K562 (cell line): ENCODE measurements at regions not wholly inside any gene's neighbourhood (a gene's known extent, or its start where the extent isn't known, plus 50 kb on each side); places are given as distances from the start of the nearest gene placed in this dataset.

ENCODE experiments used
- ATAC-seq: fragments of 200-7000 bp; cut with Tn5 transposase; 3 replicates; pipeline ENCODE4 v1.9.1; 2020; ENCODE audit warnings: moderate library complexity
- BruUV-seq: library from RNA; stranded (reverse); fragments of 400-500 nt; replicated peaks from 2 replicates; lab custom pipeline; 2021; lab: Mats Ljungman, UMichigan
- CTCF ChIA-PET: fragments of 300-600 bp; formaldehyde crosslinking; extraction: SDS; loops from one replicate; lab custom pipeline; 2021; ENCODE audit warnings: low intra/inter-chr PET ratio; lab: Yijun Ruan, JAX
- POLR2A ChIA-PET: fragments of 300-600, 350-650 bp; sonication (Branson Sonifier 250); formaldehyde crosslinking; extraction: SDS; loops from one replicate; lab custom pipeline; 2021; ENCODE audit warnings: antibody characterized with exemption, inconsistent platforms; lab: Yijun Ruan, JAX
- DNase-seq, 4 experiments: peaks; one replicate each; pipeline versions ENCODE4 v3.0.0 to v3.0.0-alpha.2; 2011 to 2018; ENCODE audit warnings: low spot score in 3 of 4, mixed read lengths in 3 of 4; ENCODE audit errors: extremely low read depth in 1 of 4
- FAIRE-seq: peaks from 2 replicates; lab custom pipeline; 2011; peaks lifted over from hg19 to GRCh38; lab: Jason Lieb, UNC
- H2AFZ ChIP-seq: 2 replicates; pipeline ENCODE4 v1.6.0; 2011; ENCODE audit warnings: low read depth, low read length, control low read depth, inconsistent platforms
- H3K27ac ChIP-seq: fragments of 200-600 bp; 3 replicates; pipeline ENCODE4 v1.8.0; 2011; ENCODE audit warnings: low read depth, mild to moderate bottlenecking, control low read depth, inconsistent platforms, low read length, moderate library complexity, mixed read lengths; ENCODE audit errors: extremely low read depth
- H3K27me3 ChIP-seq, 2 experiments: fragments of 300-600 bp in 1 of 2; 2 replicates in 1 of 2; 3 replicates in 1 of 2; pipeline versions ENCODE4 v1.6.0 to v1.8.0; 2011; ENCODE audit warnings: inconsistent platforms in 2 of 2, low read length in 2 of 2, mild to moderate bottlenecking in 1 of 2, mixed read lengths in 1 of 2, moderate library complexity in 1 of 2; ENCODE audit not compliant: control insufficient read depth in 2 of 2, insufficient read depth in 2 of 2
- H3K36me3 ChIP-seq: fragments of 300-600 bp; 3 replicates; pipeline ENCODE4 v1.8.0; 2011; ENCODE audit warnings: mild to moderate bottlenecking, low read length, inconsistent platforms; ENCODE audit not compliant: control insufficient read depth, insufficient read depth
- H3K4me1 ChIP-seq, 2 experiments: fragments of 200-600 bp in 1 of 2; replicated peaks in 1 of 2; 2 replicates in 1 of 2; 3 replicates in 1 of 2; pipeline versions ENCODE4 v1.5.1 to v1.8.0; 2011; ENCODE audit warnings: inconsistent platforms in 2 of 2, low read length in 2 of 2, mild to moderate bottlenecking in 1 of 2, mixed read lengths in 1 of 2, moderate library complexity in 1 of 2; ENCODE audit not compliant: control insufficient read depth in 2 of 2, insufficient read depth in 2 of 2
- H3K4me2 ChIP-seq: 2 replicates; pipeline ENCODE4 v1.6.1; 2011; ENCODE audit warnings: low read length, control low read depth, inconsistent platforms, mixed read lengths; ENCODE audit not compliant: insufficient read depth
- H3K4me3 ChIP-seq: fragments of 200-600 bp; sonication (generic), shearing (Covaris generic); 2 replicates; pipeline ENCODE4 v1.5.1; 2016; ENCODE audit warnings: control low read depth, inconsistent platforms
- H3K79me2 ChIP-seq: fragments of 200-600 bp; 3 replicates; pipeline ENCODE4 v1.8.0; 2011; ENCODE audit warnings: low read length, inconsistent platforms; ENCODE audit not compliant: control insufficient read depth, insufficient read depth
- H3K9ac ChIP-seq, 2 experiments: 2 replicates each; pipeline versions ENCODE4 v1.6.0 to v1.6.1; 2011; ENCODE audit warnings: low read depth in 2 of 2, low read length in 2 of 2, control low read depth in 1 of 2, inconsistent platforms in 1 of 2, mild to moderate bottlenecking in 1 of 2, mixed read lengths in 1 of 2; ENCODE audit not compliant: insufficient read depth in 1 of 2
- H3K9me1 ChIP-seq: one replicate; pipeline ENCODE4 v1.6.0; 2011; ENCODE audit warnings: inconsistent platforms, mild to moderate bottlenecking, low read length, moderate library complexity; ENCODE audit not compliant: control insufficient read depth, insufficient read depth
- H3K9me3 ChIP-seq: replicated peaks from 2 replicates; pipeline ENCODE4 v1.5.1; 2011; ENCODE audit warnings: low read depth, low read length, inconsistent platforms; ENCODE audit not compliant: control insufficient read depth, insufficient read depth
- H4K20me1 ChIP-seq: replicated peaks from 2 replicates; pipeline ENCODE4 v1.6.1; 2011; ENCODE audit warnings: low read length, inconsistent platforms, mixed read lengths; ENCODE audit not compliant: control insufficient read depth, insufficient read depth
- SMAD4 ChIP-seq: fragments of 250-450 bp; sonication (Bioruptor Pico); conservative IDR thresholded peaks from 2 replicates; pipeline ENCODE4 v1.8.0; 2021; ENCODE audit warnings: inconsistent platforms, mild to moderate bottlenecking, moderate library complexity
- ZFP36 ChIP-seq: fragments of 150-350 bp; IDR thresholded peaks from 2 replicates; pipeline ENCODE4 v1.6.1; 2018; ENCODE audit warnings: low read length, low read depth; ENCODE audit not compliant: partially characterized antibody
- ZKSCAN8 ChIP-seq: fragments of 200-800 bp; sonication (Bioruptor generic); IDR thresholded peaks from 2 replicates; pipeline ENCODE4 v1.6.1; 2016; ENCODE audit warnings: missing genetic modification characterization, missing compliant biosample characterization
- ZNF3 ChIP-seq: fragments of 250-450 bp; sonication (Bioruptor Pico); IDR thresholded peaks from 2 replicates; pipeline ENCODE4 v1.5.0; 2021; ENCODE audit warnings: mild to moderate bottlenecking, moderate library complexity
- WGBS: fragments of 100-300 bp; shearing (Covaris generic); methylation state at CpG from one replicate; pipeline ENCODE4 v1.1.6; 2016; ENCODE audit warnings: low coverage, mixed read lengths; ENCODE audit not compliant: insufficient coverage; ENCODE audit errors: missing lambda C conversion rate; 5-methylcytosine and 5-hydroxymethylcytosine counted together
- in situ Hi-C: fragments of 300-500 bp; cut with MboI; formaldehyde crosslinking; loops from 4 replicates; pipeline ENCODE4 v1.15.0; 2018; ENCODE audit warnings: inconsistent platforms, mixed read lengths
- intact Hi-C: fragments of 100-400 bp; cut with micrococcal nuclease; formaldehyde crosslinking; loops from 2 replicates; pipeline ENCODE4 v1.14.2; 2022
- TF ChIP-seq, protein P1 (sequence below): fragments of 250-450 bp; sonication (Bioruptor Pico); IDR thresholded peaks from 2 replicates; pipeline ENCODE4 v1.6.1; 2021; ENCODE audit warnings: mild to moderate bottlenecking
- TF ChIP-seq, protein P2 (sequence below): fragments of 250-450 bp; sonication (Bioruptor Pico); IDR thresholded peaks from 2 replicates; pipeline ENCODE4 v1.4.0; 2020
- TF ChIP-seq, protein P3 (sequence below): IDR thresholded peaks from 3 replicates; pipeline ENCODE4 v1.6.1; 2011; ENCODE audit warnings: borderline replicate concordance, mild to moderate bottlenecking; ENCODE audit not compliant: insufficient read length, insufficient read depth

DNA sequence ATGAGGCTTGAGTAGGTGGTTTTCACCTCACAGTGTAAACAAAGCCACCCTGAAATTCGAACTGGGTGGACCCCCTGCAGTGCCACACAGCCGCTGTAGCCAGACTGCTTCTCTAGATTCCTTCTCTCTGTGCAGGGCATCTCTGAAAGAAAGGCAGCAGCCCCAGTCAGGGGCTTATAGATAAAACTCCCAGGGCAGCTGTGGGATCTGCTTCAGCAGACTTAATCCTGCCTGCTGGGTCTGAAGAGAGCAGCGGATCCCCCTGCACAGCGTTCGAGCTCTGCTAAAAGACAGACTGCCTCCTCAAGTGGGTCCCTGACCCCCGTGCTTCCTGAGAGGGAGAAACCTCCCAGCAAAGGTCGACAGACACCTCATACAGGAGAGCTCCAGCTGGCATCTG, 71.4 kb downstream of the CARTPT start:
- in situ Hi-C loops, result loop anchor here (25.0 kb wide), 1 partner anchor 522 kb away; the partner anchor contains the start of genes MRPS27 and PTCD2
- Histone ChIP-seq H3K4me3 (no peak overlapping the region), H3K36me3 (no peaks in the 10 kb centered on the region), H3K9ac (no peak overlapping the region), H3K4me1 (no peaks in the 10 kb centered on the region), H3K27me3 (no peaks in the 10 kb centered on the region; a peak in 1 of 5 replicates), H4K20me1 (no peaks in the 10 kb centered on the region), H3K9me3 (no peaks in the 10 kb centered on the region), H3K27ac (no peak overlapping the region), H3K9me1 (no peaks in the 10 kb centered on the region), H3K79me2 (no peaks in the 10 kb centered on the region), H3K4me2 (no peak overlapping the region), H2AFZ (no peak overlapping the region)
- FAIRE-seq, result no peak
- DNase-seq, result no peak
- TF ChIP-seq, protein P1, sequence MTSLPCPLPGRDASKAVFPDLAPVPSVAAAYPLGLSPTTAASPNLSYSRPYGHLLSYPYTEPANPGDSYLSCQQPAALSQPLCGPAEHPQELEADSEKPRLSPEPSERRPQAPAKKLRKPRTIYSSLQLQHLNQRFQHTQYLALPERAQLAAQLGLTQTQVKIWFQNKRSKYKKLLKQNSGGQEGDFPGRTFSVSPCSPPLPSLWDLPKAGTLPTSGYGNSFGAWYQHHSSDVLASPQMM (CRISPR knock-in tag), result no peak
- TF ChIP-seq ZNF3 (CRISPR knock-in tag) (no peak), ZKSCAN8 (no peak), ZFP36 (no peak), SMAD4 (CRISPR knock-in tag) (no peak)
- TF ChIP-seq, protein P2, sequence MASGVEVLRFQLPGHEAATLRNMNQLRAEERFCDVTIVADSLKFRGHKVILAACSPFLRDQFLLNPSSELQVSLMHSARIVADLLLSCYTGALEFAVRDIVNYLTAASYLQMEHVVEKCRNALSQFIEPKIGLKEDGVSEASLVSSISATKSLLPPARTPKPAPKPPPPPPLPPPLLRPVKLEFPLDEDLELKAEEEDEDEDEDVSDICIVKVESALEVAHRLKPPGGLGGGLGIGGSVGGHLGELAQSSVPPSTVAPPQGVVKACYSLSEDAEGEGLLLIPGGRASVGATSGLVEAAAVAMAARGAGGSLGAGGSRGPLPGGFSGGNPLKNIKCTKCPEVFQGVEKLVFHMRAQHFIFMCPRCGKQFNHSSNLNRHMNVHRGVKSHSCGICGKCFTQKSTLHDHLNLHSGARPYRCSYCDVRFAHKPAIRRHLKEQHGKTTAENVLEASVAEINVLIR (CRISPR knock-in tag), result no peak
- TF ChIP-seq, protein P3, sequence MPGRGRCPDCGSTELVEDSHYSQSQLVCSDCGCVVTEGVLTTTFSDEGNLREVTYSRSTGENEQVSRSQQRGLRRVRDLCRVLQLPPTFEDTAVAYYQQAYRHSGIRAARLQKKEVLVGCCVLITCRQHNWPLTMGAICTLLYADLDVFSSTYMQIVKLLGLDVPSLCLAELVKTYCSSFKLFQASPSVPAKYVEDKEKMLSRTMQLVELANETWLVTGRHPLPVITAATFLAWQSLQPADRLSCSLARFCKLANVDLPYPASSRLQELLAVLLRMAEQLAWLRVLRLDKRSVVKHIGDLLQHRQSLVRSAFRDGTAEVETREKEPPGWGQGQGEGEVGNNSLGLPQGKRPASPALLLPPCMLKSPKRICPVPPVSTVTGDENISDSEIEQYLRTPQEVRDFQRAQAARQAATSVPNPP, result no peak
- intact Hi-C loops, result no loop called here
- CTCF ChIA-PET, result no interaction called here
- 0% methylated on average over 6 of the region's 7 CpGs for WGBS
- POLR2A ChIA-PET, result no interaction called here
- no TSS peak for BruUV-seq
- no peak for ATAC-seq
